ENCODE measurements at regions not wholly inside any gene's neighbourhood (a gene's known extent, or its start where the extent isn't known, plus 50 kb on each side); places are given as distances from the start of the nearest gene placed in this dataset.
"Not testable (repeated sequence)": the region's sequence is repeated elsewhere in the genome, so short reads cannot be mapped to it uniquely, and the experiment has no call there.

DNA sequence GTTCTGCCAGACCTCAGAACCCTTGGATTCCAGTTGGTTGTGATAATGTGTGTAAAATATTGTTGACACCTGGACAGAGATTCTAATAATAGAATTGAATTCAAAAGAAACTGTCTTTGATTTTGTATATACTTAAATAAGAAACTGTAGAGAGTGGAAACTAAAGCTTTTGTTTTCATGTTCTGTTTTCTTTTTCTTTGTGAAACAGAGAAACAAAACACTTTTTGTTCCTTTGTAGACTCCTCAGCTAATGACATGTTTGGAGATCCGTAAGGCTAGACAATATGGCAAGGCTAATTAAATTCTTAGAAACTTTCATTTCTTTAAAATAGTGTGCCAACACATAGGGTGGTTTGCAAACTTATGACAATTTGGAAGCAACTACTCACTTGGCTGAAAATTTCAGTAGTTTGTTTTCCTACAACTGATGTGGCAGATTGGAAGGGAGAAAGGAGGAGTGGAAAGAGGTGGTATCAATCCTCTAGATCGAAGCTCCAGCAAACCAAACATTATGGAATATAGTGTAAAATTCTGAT lies 90.9 kb upstream of the FAT1 start:
- no peak for DNase-seq

- DNase-seq: no peak
Measured at GRCh38 chr4:186819342-186820086, 95.9 kb upstream of the FAT1 start.

- no peak for DNase-seq
Measured at GRCh38 chr4:186820391-186820891, 96.8 kb upstream of the FAT1 start.

DNA sequence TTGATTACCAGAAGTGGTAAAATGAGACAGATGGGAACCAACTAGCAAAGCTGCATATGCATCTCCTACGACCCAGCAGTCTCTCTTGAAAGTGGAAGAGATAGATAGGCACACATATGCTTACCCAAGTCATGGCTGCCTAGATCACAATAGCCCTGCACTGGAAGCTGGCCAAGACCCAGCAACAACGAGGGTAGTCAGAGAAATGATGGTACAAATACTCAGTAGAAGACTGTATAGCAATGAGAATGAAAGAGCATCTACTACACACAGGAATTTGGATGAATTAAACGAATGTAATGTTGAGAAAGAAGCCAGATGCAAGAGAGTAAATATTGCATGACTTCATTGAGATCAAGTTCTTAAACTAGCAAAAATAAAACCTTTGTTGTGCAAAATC lies 100.3 kb upstream of the FAT1 start:
- DNase-seq: no peak

DNA sequence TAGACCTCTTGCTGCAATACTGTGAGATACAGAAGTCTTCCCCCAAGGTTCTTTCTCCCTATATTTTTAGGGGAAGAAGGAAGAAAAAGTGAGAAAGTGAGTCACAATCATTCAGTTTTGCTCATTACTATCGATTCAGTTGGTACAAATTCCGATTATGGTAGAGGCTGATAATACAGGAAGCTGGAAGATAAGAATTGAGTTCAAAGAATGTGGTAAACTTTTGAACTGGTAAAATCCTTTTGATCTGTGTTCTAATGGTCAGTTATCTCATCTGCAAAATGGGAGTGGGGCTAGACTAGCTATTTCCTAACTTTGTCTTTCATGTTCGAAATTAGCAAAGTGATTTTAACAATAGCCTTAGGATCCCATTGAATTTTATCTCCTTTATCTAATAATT lies 101.4 kb upstream of the FAT1 start:
- no peak for DNase-seq

DNA sequence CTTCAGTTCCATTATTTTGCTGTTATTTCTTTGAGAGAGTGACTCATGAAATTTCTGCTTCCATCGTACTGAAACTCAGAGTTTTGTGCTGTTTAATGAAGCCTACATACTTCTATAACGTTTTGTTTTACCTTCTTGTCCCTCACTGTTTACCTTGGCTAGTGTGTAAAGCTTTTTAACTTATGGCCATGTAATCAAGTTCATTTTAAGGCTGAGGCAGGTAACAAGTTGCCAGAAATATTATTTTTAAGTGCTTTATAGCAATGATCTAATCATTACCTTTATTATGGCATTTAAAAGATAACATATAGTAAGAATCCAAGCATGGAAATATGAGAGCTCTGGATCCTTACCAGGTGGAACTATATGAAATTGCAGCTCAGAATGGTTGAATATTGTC lies 102.3 kb upstream of the FAT1 start:
- DNase-seq: no peak

- DNase-seq: no peak
Measured at GRCh38 chr4:186826846-186827533, 103.3 kb upstream of the FAT1 start.

- no peak for DNase-seq
Measured at GRCh38 chr4:186827534-186827897, 103.9 kb upstream of the FAT1 start.

GRCh38 chr4:186829097-186829496 lies 105.4 kb upstream of the FAT1 start:
- DNase-seq: no peak

DNA sequence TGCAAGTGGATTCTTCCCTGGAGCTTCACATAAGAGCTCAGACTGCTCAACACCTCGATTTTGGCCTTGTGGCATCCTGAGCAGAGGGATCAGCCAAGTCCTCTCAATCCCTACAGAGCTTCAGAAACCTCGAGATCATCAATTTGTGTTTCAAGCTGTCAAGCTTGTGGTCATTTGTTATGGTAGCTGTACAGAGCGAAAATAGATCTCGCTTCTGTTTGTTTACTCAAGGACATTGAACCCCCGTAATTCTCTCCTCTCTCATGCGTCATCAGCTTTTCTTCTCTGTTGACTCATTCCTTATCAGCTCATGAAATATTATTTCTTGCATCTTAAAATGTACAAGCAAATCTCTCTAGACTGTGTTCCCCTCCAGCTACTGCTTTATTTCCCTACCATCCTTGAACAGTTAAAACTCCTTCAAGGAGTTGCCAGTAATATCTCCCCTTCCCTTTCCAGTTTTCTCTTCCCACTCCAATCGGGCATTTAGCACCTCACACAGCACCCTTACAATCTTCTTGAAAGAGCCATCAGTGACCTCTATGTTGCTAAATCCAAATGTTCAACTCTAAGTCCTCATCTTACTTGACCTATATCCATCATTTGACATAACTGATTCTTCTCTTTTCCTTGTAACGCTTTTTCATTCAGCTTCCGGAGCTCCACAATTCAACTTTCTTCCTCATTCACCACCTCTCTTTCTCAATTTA lies 106.2 kb upstream of the FAT1 start:
- no peak for DNase-seq

DNA sequence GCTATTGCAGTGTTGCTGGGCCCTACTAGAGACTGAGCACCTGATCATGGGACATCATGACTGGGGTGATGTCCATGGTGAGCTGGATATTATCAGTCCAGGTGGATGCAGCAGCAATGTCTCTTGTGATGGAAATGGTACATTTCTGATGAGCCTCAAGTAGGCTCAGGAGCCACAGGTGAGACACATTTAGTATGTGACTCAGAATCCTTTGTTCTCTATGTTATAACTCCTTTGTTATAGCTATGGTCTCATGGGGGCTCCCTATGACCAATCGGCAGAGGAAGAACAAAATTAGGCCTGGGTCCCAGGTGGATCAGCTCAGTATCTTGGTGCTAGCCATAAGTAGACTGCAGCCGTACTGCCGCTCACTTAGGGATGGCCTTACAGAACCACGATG lies 107.9 kb upstream of the FAT1 start:
- no peak for DNase-seq

DNA sequence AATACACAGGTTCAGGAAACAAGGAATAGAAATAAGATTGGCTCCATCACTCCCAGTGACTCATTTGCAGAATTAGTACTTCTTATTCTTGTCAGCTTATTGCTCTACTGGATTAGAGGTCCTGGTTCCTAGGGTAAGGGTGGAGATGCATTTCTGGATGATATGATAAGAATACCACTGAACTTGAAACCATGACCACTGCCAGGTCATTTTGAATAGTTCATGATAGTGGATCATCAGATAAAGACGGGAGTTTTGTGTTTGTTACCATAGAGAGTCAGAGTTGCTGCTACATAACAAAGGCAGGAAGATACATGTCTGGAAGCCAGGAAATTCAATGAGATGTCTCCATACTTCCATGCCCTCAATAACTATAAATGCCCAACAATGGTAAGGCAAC lies 109.2 kb upstream of the FAT1 start:
- no peak for DNase-seq

GRCh38 chr4:186837463-186837862 lies 113.8 kb upstream of the FAT1 start:
- DNase-seq: not testable (repeated sequence)

GRCh38 chr4:186838295-186838694 lies 114.6 kb upstream of the FAT1 start:
- no peak for DNase-seq

- DNase-seq: no peak
Measured at GRCh38 chr4:186839122-186840037, 115.7 kb upstream of the FAT1 start.

DNA sequence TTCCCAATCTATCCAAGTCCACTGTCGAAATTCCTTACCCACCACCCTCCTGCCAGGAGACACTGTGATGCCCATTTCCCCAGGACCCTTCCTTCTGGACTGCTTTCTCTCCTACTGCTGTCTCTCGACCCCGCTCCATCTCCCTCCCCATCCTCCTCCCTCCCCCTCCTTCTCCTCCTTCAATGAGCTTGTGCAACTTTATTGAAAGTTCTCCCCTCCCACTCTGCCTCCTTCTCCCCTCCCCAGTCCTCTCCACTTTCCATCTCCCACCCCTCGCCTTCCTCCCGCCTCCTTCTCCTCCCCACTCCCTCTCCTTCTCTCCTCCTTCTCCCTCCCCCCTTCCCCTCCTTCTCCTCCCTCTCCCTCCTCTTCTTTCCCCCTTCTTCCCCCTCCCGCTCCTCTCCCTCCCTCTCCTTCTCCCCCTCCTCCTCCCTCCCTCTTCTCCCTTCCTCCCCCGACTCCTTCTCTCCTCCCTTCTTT lies 116.6 kb upstream of the FAT1 start:
- DNase-seq: no peak

DNA sequence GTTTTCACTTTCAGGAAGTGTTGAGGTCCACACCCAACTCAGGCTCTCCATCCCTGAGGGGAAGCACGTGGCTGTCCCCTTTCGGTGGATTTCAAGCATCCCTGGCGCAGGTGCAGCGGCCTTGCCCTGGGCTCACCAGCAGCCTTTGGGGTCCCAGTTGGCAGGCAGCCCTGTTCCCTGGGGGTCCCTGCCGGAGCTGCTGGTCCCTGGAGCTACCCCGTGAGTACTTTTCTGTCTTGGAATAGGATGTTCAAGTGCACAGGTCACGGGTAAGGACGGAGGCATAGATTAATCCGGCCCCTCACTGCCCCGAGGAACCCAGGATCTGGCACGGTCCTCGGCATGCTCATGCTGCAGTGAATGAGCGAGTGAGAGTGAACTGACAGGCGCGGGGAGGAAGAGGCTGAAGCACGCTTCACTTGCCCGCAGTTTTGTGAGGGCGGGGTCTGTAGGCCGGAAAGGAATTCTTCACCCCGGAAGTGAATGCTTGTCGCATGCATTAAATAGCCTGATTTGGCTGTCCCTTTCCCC lies 117.2 kb upstream of the FAT1 start:
- DNase-seq: no peak

GRCh38 chr4:186844059-186844681 lies 120.5 kb upstream of the FAT1 start:
- no peak for DNase-seq

GRCh38 chr4:186845137-186845842 lies 121.6 kb upstream of the FAT1 start:
- no peak for DNase-seq

GRCh38 chr4:186846426-186846825 lies 122.8 kb upstream of the FAT1 start:
- DNase-seq: no peak

All from activated gamma-delta T cell (primary cell).